WERI-Rb-1 (cell line): ENCODE measurements at regions not wholly inside any gene's neighbourhood (a gene's known extent, or its start where the extent isn't known, plus 50 kb on each side); places are given as distances from the start of the nearest gene placed in this dataset.

Experiments
- DNase-seq: peaks from one replicate; pipeline ENCODE4 v3.0.0-alpha.2; 2020
- H3K27ac ChIP-seq: fragments of 250-450 bp; sonication (Bioruptor Pico); 2 replicates; pipeline ENCODE4 v1.5.1; 2020; ENCODE audit warnings: mild to moderate bottlenecking, moderate library complexity
- H3K27me3 ChIP-seq: fragments of 250-450 bp; sonication (Bioruptor Pico); 2 replicates; pipeline ENCODE4 v1.5.1; 2021; ENCODE audit warnings: mild to moderate bottlenecking, low read depth, moderate library complexity; ENCODE audit not compliant: insufficient read depth, severe bottlenecking
- H3K36me3 ChIP-seq: fragments of 250-450 bp; sonication (Bioruptor Pico); 2 replicates; pipeline ENCODE4 v1.5.1; 2020; ENCODE audit warnings: mild to moderate bottlenecking, moderate library complexity
- H3K4me3 ChIP-seq: 2 replicates; pipeline ENCODE4 v1.5.1; 2011; ENCODE audit warnings: low read depth, mild to moderate bottlenecking, control low read depth, low read length
- H3K9me3 ChIP-seq: fragments of 250-450 bp; sonication (Bioruptor Pico); 2 replicates; pipeline ENCODE4 v1.5.1; 2021; ENCODE audit warnings: mild to moderate bottlenecking, moderate library complexity; ENCODE audit not compliant: severe bottlenecking
- TF ChIP-seq, protein P1 (sequence below): IDR thresholded peaks from 2 replicates; pipeline ENCODE4 v1.5.1; 2011; ENCODE audit warnings: low read depth, mild to moderate bottlenecking, control low read depth, inconsistent platforms, low read length

DNA sequence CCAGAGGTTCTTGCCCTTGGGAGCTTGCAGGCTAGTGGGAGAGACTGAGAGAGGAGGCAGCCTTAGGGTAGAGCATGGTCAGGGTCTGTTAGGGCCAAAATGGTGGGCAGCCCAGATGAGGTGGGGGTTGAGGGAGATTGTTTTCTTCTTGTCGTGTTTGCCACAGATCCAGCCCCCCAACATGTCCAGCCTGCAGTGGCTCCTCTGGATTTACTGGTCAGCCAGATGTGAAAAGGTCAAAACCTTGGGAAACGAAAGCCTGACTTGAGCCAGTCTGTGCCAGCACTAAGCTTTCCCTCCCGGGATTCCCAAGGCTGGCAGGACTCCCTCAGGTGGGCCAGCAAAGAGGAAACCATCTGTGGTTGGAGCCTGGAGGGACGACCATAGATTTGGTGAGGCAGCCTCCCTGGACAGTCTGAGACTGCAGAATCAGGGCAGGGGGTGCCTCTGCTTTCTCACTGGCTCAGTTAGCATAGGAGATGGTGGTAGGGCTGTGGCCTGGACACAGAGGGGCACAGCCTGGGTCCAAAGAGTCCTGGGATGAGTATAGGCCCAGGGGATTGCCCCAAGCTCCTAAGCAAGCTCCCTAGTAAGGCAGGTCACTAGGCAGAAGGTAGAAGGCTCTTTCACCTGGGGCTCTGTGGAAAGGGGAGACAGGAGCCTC is 51.2 kb upstream of the PRR23C start:
- TF ChIP-seq, protein P1, sequence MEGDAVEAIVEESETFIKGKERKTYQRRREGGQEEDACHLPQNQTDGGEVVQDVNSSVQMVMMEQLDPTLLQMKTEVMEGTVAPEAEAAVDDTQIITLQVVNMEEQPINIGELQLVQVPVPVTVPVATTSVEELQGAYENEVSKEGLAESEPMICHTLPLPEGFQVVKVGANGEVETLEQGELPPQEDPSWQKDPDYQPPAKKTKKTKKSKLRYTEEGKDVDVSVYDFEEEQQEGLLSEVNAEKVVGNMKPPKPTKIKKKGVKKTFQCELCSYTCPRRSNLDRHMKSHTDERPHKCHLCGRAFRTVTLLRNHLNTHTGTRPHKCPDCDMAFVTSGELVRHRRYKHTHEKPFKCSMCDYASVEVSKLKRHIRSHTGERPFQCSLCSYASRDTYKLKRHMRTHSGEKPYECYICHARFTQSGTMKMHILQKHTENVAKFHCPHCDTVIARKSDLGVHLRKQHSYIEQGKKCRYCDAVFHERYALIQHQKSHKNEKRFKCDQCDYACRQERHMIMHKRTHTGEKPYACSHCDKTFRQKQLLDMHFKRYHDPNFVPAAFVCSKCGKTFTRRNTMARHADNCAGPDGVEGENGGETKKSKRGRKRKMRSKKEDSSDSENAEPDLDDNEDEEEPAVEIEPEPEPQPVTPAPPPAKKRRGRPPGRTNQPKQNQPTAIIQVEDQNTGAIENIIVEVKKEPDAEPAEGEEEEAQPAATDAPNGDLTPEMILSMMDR = no peak
- Histone ChIP-seq H3K9me3 (peaks cover 9% of the 10 kb centered on the region), H3K27ac (no peak overlapping the region), H3K4me3 (no peak overlapping the region), H3K36me3 (no peaks in the 10 kb centered on the region), H3K27me3 (no peaks in the 10 kb centered on the region)
- DNase-seq = no peak

DNA sequence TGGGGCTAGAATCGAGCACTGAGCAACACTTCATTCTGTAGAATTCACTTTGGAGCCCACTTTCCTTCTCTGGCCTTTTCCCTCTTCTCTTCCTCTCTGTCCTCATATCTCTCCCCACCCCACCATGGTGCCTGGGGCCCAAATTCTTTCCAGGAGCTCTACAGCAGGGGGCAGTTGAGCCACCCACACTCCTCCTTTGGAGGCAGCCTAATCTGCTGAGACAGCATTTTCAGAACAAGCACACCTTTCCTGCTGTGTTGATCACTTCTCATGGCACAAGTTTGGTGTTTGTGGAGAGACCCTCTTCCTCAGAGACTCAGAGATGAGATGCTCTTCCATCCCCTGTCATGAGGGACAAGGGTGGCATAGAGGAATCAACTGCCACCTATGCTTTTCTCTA is 52.0 kb upstream of the PRR23C start:
- H3K4me3 ChIP-seq = no peak overlapping the region
- no peaks in the 10 kb centered on the region for H3K36me3 ChIP-seq
- H3K27ac ChIP-seq = no peak overlapping the region
- TF ChIP-seq, protein P1 = no peak
- H3K9me3 ChIP-seq = peaks cover 7% of the 10 kb centered on the region
- no peaks in the 10 kb centered on the region for H3K27me3 ChIP-seq
- no peak for DNase-seq

DNA sequence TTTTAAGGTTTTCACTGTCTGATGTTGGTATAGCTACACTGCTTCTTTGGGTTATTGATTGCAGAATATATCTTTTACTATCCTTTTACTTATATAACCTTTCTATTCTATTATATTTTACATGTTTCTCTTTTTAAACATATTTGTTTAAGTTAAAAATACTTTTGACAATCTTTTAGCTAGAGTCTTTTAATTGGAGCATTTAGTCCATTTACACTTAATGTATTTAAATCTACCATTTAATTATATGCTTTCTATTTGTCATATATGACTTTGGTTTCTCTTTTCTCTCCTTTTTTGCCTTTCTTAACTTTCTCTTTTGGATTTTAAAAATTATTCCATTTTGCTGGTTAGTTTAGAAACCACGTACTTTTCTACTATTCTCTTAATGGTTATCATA is 53.7 kb upstream of the PRR23C start:
- Histone ChIP-seq H3K27me3 (no peaks in the 10 kb centered on the region), H3K4me3 (no peak overlapping the region), H3K9me3 (no peaks in the 10 kb centered on the region), H3K36me3 (no peaks in the 10 kb centered on the region), H3K27ac (no peak overlapping the region)
- TF ChIP-seq, protein P1 = no peak
- no peak for DNase-seq

DNA sequence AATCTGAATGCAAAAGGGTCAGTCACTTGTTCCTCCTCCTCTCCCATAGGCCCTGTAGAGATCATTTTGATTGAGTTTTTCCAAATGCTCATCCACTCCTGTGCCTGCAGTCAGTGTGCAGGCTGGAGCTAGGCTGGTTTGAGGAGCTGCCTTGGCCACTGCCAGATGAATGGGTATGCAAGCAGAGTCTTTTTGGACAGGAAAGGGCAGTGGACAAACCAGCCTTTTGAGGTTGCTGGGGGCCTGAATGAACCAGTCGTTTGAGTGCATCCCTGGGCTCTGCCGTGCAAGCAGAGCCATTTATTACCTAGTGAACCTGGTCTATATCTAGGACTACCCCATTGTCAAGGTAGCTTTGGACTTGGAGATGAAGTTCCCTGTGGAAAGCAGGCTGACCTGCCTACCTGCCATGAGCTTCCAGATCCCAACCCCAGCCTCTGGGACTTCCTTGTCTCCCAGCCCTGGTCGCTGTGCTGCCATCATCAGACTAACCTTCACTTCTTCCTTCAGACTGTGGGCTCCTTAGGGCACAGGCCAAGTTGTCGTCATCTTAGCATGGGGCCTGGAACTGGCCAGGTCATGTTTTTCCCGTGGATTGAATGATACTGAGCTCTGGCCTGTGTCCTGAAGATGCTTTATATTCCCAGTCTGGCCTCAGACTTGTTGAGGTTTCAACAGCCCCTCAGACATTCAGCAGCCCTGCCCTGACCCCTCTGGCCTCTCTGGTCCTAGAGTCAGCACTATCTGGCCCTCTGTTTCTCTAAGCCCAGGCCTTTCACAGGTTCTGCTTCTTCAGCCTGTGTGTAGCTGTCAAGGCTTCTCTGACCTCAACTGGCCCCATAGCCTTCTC is 55.5 kb upstream of the PRR23C start:
- no peak for DNase-seq
- no peaks in the 10 kb centered on the region for H3K27me3 ChIP-seq
- H3K27ac ChIP-seq = no peak overlapping the region
- no peaks in the 10 kb centered on the region for H3K36me3 ChIP-seq
- TF ChIP-seq, protein P1 = no peak
- no peak overlapping the region for H3K4me3 ChIP-seq
- no peaks in the 10 kb centered on the region for H3K9me3 ChIP-seq

DNA sequence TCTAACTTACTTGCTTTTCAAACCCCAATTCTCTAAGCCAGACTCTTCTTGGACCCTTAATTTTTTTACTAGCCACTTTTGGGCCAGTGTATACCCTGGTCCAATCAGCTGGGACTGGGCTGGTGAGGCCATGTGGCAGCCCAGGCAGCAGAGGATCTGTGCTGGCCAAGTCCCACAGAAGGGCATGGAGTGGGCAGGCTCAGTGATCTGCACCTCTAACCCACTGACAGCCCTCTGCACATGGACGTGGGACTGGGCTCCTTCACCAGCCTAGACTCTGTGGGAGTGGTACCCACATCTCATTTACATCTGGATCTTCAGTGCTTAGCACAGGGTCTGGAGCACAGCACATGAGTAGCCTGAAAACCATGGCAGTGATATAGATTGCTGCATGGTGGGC is 56.1 kb upstream of the PRR23C start:
- H3K4me3 ChIP-seq = no peak overlapping the region
- TF ChIP-seq, protein P1 = no peak
- no peaks in the 10 kb centered on the region for H3K36me3 ChIP-seq
- H3K27me3 ChIP-seq = no peaks in the 10 kb centered on the region
- H3K27ac ChIP-seq = no peak overlapping the region
- no peak for DNase-seq
- H3K9me3 ChIP-seq = no peaks in the 10 kb centered on the region
